Epithelial cell of proximal tubule (primary cell): ENCODE measurements at regions not wholly inside any gene's neighbourhood (a gene's known extent, or its start where the extent isn't known, plus 50 kb on each side); places are given as distances from the start of the nearest gene placed in this dataset.

Experiments
- DNase-seq: peaks from one replicate; pipeline ENCODE4 v3.0.0-alpha.2; 2011; ENCODE audit warnings: low read depth
- H3K4me3 ChIP-seq: 2 replicates; pipeline ENCODE4 v1.5.1; 2011; ENCODE audit warnings: low read depth, mild to moderate bottlenecking, low read length
- TF ChIP-seq, protein P1 (sequence below): conservative IDR thresholded peaks from 2 replicates; pipeline ENCODE4 v1.5.1; 2012; ENCODE audit warnings: low read depth, mild to moderate bottlenecking, low read length

DNA sequence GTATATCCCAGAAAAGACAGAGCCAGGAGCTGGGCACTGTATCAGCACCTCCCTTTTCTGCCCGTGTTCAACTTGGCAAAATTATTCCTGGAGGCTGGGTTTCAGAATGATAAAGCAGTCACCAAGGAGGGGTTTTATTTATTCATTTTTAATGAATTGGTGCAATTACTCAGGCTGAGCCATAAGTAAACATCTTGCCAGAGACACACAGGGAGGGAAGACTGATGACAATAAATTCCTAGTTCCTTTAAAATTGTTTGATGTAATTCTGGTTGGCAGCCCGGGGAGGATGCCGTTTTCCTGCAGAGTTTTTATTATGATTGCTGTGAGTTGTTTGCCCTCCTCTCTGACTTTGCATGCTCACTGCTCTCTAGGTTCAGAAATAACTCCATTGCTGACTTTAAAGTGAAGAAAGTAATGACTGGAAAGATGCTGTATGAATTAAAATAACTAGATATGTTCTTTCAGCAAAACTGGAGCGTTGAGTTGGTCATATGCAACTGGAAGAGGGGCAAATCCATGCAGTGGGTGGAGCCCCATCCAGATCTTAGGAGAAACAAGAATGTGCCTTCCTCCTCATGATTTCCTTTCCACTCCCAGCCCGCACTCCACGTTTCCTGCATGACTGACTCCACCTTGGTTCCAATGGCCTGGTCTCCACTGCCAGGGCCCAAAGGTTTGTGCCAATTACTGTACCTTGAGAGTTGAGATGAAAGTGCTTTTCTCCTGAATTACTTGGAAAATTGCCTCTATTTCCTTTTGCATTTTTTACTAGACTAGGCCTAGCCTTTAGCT, 182.1 kb downstream of the RFC3 start:
- H3K4me3 ChIP-seq: no peak overlapping the region
- no peak for DNase-seq

GRCh38 chr13:34000955-34001354, 183.0 kb downstream of the RFC3 start:
- TF ChIP-seq, protein P1, sequence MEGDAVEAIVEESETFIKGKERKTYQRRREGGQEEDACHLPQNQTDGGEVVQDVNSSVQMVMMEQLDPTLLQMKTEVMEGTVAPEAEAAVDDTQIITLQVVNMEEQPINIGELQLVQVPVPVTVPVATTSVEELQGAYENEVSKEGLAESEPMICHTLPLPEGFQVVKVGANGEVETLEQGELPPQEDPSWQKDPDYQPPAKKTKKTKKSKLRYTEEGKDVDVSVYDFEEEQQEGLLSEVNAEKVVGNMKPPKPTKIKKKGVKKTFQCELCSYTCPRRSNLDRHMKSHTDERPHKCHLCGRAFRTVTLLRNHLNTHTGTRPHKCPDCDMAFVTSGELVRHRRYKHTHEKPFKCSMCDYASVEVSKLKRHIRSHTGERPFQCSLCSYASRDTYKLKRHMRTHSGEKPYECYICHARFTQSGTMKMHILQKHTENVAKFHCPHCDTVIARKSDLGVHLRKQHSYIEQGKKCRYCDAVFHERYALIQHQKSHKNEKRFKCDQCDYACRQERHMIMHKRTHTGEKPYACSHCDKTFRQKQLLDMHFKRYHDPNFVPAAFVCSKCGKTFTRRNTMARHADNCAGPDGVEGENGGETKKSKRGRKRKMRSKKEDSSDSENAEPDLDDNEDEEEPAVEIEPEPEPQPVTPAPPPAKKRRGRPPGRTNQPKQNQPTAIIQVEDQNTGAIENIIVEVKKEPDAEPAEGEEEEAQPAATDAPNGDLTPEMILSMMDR: no peak
- DNase-seq: no peak
- no peak overlapping the region for H3K4me3 ChIP-seq

More for the DNA sequence above, 182.1 kb downstream of the RFC3 start:
- TF ChIP-seq, protein P1: no peak

- no peak overlapping the region for H3K4me3 ChIP-seq
- TF ChIP-seq, protein P1: no peak
- DNase-seq: no peak
These were observed 183.4 kb downstream of the RFC3 start for GRCh38 chr13:34001389-34001788.

- no peak overlapping the region for H3K4me3 ChIP-seq
- TF ChIP-seq, protein P1: no peak
- DNase-seq: no peak
These were observed 184.2 kb downstream of the RFC3 start for GRCh38 chr13:34002141-34002540.

- no peak overlapping the region for H3K4me3 ChIP-seq
- no peak for DNase-seq
- TF ChIP-seq, protein P1: no peak
These were observed 185.0 kb downstream of the RFC3 start for GRCh38 chr13:34002924-34003323.

DNA sequence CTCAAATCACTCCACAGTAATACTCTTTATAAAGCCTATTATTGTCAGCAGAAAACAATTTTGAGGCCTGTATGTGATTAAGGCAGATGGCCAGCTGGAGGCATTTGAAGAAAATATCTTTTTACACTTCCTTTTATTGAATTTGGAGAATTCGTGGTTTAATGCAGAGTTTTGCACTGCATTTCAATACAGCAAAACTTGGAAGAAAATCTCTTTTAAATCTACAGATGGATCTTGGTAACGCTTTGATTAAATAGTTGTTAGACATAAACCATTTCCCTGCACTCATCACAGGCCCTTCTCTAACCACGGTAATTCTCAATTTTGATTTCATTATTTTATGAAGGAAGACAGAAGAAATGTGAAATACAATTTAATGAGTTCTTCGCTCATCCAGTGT, 185.7 kb downstream of the RFC3 start:
- TF ChIP-seq, protein P1: no peak

DNA sequence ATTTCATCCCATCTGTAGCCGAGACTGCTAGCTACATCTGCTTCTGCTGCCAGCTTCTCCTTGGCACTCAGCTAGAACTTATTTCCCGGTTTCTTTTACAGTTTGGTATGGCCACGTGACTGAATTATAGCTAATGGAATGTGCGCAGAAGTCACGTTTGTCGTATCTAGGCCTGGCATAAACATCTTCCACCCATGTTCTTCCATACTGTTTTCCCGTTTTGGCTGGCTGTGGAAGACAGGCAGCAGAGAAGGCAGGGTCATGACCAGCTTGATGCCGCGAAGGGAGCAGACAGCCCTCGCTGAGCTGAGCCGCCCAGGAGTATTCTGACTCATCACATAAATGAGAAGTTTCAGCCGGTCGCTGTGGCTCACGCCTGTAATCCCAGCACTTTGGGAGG, 186.7 kb downstream of the RFC3 start:
- TF ChIP-seq, protein P1: no peak
- no peak overlapping the region for H3K4me3 ChIP-seq
- DNase-seq: no peak

More for the DNA sequence above, 185.7 kb downstream of the RFC3 start:
- no peak for DNase-seq
- H3K4me3 ChIP-seq: no peak overlapping the region
